HG03354 (cell line): ENCODE measurements at regions not wholly inside any gene's neighbourhood (a gene's known extent, or its start where the extent isn't known, plus 50 kb on each side); places are given as distances from the start of the nearest gene placed in this dataset.

Source experiments
- ATAC-seq: cut with Tn5 transposase; IDR thresholded peaks from one replicate; pipeline ENCODE4 v1.9.1; 2021; ENCODE audit warnings: mild to moderate bottlenecking; ENCODE audit not compliant: unreplicated experiment, poor library complexity, severe bottlenecking

DNA sequence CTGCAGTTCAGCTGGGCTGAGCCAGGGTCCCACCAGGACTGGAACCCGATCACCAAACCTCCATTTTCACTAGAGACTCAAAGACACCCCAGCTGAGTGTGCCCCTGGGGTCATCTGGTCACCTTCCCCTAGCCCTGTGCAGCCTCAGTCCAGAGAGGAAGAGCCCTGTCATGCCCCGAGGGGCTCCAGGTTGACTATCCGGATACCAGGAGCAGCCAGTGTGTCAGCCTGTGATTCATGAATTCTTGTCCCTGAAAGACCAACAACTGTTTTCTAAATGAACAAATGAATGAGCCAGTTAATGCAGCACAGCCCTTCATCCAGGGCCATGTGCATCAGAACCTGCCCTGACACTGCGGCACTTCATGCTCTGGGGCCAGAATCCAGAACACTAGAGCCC is 201.9 kb upstream of the TCERG1L start:
- no peak for ATAC-seq

DNA sequence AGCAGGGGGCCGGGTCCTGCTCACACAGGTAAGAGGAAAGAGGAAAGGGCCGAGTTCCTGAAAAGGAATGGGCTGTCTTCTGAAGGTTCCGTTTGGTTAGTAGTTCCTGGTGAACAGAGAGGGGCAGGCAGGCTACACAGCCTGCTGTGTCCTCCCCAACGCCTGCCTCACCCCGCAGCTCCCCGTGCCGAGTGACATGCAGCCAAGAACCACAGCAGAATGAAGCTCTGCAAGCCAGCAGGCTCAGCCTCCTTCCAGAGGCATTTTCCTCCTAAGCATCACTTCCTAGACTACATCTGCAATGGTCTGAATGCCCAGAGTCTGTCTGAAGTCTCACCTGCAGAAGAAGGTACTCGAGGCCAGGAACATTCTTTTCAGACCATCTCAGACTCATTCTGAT is 202.4 kb upstream of the TCERG1L start:
- ATAC-seq, result no peak

DNA sequence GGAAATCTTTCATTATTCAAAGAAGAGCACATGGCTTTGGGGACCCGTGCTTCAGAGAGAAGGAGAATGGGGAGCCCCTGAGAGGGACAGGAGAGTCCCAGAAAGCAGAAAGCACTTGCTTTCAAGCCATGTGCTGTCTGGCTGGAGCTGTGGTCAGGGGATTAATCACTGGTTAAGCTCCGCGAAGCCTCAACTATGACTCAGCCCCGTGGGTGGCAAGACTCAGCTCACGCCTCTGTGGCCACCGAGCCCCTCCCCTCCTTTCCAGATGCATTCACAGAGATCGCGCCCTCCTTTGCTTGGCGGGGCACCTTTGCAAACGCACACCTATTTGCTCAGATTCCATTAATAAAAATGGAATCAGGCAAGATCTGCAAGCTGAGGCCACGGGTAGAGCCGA is 202.9 kb upstream of the TCERG1L start:
- no peak for ATAC-seq

DNA sequence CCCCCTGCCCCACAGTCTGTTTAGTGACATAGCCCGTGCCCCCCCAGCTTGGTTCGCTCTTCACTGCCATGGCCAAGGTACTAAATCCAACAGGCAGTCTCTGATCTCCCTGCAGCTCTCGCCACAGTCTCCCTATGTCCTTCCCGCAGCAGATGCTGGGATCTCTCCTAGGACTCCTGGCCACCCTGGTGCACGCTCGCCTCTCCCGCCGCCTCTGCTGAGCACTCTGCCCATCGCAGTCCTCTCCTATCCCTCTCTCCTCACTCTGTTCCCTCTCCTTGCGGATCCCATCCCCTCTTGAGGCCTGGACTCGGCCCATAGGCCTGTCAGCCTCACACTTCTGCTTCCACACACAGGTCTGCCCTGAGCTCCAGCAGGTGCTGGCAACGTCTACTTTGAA is 204.8 kb upstream of the TCERG1L start:
- ATAC-seq, result no peak

DNA sequence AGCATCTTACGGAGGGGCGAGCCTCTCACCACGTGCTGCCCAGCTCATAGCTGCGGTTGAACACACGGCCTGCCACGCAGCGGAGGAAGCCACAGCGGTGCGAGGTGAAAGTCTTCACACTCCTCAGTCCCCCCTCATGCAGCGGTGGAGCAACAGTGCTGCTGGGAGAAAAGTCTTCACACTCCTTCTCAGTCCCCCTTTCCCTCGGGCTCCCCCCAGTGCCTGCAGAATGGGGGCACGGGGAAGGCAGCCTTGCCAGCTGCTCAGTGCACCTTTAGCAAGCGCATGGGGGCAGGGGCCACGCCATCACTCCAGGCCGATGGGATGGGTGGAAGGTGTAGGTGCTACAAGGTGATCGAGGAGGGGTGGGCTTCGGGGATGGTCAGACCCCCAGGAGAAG is 206.3 kb upstream of the TCERG1L start:
- ATAC-seq, result no peak

DNA sequence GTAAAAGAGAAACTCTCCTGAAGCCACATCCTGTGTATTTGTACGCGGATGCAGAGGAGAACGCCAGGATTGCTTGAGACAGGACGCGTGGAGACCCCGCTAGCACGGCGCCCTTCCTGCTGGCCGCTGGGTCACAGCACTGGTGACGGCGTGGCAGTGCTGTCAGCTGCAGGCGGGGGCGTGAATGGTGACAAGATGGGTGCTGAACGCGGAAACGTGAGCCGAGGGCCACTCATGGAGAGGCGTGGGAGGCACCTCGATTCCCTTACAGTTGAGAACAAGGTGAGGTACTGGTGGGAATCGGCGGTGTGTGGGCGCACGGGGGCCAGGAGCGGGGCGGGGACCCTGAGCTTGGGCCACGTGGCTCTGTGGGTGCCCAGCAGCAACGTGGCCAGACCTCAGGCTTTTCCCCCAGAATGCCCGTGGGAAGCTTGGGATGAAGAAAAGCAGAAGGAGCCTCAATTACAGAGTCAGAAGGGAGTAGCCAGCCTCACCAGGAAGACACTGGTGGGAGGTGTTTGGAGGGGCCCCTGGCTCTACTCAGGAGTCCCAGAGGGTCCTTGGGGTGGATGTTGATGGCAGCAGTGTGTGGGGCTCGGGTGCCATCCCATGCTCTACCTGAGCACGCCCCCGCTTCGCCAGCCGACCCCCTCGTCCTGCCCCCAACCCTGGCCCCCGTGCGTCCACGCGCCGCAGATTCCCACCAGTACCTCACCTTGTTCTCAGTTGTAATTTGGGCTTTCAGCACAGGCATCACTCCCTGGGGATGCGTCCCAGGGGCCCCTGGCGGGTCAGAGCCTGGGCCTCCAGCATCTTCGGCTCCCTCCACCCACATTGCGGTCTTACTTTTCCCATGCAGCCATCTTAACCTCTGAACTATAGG is 208.4 kb upstream of the TCERG1L start:
- ATAC-seq, result no peak

DNA sequence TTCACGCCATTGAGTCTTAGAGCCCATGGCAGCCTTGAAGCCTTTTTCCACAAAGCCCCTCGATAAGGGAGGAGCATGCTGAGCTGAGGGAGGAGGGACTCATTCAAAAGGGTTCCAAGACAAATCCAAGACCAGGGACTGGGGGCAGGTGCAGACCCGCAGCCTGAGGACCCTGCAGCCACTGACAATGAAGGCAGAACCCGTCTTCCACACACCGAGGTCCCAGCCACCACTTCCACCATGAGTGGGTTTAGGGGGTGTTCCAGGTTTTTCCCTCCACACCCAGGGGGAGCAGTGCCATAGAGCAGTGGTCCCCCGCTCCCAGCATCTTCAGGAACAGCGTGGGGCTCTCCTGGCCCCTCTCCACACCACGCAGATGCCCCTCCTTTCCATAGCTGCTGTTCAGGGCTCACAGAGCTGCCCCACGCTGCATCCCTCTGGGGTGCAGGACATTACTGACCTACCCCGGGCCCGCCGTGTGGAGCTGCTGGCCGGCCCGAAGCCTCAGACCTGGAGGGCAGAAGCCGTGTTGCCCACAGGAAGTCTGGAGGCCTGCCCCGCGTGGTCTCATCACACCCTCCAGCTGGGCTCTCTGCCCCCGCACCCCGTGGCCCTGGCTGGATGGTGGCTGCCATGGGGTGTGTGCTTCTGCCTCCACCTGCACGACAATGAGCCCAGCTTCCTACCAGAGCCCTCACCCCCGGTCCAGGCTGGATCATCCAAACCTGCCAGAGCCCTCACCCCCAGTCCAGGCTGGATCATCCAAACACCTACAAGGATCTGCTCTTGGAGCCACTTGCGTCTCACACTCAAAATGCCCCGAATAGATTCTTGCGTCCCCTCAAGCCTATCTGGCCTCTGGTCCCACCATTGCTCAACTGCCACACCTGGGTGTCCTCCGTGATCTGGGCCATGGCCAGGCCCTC is 220.0 kb upstream of the TCERG1L start:
- ATAC-seq, result no peak

DNA sequence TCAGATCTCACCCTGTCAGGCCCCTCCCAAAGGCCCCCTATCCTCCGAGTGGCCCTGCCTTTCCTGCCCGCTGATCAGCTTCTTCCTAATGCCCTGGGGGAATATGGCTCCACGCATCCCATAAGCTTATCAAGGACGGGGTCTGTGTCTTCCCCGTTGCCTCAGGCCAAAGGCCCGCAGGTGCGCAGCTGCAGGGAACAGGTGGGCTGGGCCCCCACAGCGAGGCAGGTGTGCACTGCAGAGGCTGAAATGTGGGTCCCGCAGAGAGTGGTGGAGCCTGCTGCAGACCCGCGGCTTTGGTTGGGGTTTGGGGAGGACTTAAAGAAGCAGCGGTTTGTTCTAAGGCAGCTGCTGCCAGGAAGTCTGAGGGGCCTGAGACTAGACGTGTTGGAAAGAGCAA is 220.8 kb upstream of the TCERG1L start:
- no peak for ATAC-seq

DNA sequence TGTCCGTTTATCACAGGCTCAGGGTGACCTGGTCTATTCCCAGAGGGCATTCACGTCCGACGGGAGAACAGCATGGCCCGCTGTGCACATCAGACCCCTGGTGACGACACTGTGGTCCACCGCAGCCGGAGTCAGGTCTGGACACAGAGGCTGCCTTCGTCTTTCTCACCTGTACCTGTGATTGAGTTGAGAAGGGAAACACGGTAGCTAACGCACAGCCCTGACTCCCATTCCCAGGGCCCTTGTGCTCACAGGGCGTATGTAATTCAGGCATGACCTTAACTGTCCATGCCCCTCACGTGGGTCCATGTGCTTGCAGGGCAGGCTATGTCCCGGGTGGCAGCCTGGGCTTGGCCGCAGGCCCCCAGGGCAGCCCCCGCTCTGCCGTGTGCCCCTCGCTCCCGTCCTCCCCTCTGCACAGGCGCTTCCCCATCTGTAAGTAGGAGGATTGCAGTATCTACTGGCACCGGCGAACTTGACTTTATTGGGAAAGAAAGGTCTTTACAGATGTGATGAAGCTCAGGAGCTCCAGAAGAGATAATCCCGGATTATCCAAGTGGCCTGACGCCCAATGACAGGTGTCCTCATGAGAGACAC is 221.3 kb upstream of the TCERG1L start:
- no peak for ATAC-seq

DNA sequence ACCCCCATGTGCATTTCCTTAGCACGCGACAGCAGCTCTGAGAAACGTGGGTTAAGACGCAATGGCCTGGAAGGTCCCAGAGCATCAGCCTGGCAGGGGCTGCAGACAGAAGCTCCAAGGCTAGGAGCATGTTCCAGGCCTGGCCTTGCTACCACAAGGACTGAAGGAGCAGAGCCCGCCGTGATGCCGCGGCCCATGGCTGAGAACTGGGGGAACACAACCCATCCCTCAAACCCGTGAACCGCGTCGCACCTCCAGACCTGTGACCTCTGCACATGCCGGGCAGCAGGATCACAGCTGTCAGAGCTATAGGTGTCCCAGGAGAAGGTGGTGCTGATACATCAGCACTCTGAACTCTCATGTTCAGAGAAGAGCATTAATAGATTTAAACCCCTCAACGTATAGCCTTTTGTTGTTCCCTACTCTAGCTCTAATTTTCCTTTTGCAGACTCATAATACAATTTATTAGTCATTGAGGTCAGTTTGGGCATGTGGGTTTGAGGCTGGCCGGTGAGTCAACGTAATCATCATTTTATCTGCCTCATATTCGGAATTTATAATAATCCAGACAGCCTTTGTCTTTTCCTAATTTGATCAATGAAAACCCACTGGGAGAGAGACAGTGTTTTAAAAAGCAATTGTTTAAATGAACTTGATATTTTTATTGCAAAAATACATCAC is 222.5 kb upstream of the TCERG1L start:
- no peak for ATAC-seq

DNA sequence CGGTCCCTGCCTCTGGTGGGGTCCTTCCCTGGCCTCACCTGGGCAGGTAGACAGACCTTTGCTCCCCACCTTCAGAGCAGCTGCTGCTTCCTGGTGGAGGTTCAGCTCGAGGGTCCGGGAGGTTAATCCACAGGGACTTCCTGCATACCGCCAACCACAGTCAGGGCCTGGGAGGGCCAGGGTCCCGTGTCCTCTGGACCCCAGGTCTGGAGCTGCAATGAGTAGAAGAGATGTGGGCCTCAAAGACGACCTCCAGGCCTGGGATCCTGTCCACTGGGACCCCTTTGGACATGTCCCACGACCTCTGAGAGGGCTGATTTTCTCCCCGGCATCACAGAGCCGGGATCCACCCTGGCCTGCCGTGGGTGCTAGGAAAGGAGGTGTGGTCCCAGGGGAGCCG is 223.3 kb upstream of the TCERG1L start:
- no peak for ATAC-seq

DNA sequence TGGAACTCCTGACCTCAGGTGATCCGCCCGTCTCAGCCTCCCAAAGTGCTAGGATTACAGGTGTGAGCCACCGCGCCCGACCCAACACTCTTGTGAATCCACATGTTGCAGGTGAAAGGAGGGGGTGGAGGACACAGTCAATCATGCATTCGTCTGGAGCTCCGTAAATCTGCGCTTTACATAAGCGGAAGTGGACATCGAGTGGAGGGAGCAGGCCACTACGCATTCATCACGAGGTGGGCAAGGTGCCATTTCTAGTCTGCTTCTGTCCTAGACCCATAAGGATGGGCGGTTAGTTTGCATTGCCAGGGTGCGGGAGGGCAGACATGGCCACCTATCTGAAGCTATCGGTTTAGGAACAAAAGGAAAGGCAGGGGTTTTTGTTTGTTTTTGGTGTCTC is 225.2 kb upstream of the TCERG1L start:
- ATAC-seq, result no peak

DNA sequence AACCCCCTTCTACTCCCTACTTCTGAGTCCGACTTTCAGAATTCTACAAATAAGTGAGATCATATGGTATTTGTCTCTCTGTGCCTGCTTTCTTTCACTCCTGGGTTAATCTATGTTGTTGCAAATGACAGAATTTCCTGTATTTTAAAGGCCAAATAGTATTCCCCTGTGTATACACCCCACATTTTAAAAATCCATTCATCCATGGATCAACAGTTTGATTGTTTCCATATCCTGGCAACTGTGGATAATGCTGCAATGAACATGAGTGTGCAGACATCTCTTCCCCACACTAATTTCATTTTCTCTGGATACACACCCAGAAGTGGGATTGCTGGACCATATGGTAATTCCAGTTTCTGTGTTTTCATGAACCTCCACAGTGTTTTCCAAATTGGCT is 225.8 kb upstream of the TCERG1L start:
- no peak for ATAC-seq

DNA sequence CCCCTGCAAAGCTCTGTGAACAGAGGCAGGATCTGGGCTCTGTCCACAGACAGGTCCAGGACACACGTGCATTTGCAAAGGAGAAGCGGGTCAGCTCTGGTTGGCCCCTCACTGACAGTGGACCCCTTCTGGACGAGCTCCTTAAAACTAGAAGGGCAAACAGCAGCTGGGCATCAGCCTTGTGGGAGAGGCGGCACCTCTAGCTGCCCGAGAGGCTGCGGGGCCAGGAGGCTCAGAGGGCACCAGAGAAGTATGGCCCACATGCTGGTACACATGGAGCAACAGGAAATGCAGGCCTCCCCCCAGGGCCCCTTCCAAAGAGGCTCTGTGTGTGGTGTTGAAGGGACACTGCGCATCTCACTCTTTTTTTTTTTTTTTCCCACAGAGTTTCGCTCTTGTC is 233.0 kb upstream of the TCERG1L start:
- ATAC-seq, result no peak

DNA sequence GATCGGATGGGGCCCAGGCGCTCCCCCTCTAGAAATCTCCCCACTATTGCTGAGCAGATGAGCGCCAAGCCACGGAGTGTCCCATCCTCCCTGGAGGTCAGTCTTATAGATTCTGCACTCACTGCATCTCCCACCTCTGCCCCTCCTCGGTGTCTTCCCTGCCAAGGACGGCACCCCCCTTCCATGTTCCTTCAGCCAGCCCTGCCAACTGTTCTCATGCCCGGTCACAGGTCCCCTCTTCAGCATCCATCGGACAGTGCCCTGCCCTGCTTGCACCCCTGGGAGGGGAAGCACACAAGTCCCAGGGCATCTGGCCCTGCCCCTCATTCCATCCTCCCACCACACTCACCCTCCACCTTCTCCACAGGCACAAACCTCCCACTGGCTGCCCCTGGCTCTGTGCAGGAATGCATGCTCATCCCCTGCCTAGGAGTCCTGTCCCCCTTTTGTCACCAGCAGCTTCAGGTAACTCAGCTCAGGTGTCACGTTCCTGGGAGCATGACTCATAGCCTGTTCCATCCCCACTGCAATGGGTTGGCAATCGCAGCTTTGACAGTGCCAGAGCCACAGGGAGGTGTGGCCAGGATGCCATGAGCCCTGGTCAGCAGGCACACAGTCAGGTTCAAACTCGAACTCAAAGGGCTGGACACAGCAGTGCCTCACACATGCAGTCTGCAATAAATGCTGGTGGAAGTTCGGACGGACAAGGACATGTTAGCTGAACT is 234.7 kb upstream of the TCERG1L start:
- ATAC-seq, result no peak

DNA sequence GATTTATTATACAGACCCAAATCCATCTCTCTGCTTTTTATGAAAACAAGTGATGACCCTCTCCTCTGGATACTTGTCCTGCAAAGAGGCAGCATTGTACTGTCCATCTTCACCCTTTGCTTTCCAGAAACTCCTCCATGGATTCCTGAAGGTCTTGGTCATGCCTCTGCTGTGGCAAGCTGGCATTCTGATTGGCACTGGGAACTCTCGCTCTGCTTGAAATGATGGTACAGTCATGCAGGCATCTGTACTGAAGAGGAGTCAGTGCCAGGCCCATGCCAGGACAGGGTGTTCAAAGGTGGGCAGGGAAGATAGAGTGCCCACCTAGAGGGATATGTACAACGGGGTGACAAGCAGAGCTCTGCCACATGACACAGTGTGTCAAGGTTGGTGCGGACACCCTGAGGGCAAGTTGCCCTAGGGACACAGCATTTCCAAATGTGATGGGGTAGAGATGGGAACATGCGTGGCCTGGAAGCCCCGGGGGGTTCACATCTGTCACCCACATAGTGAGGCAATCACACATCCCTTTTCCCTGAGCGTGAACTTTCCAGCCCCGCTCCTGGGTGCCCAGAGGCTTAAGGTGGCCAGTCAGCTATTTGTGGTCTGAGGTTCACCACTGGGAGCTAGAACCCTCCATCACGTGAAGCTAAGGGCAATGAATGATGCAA is 235.7 kb upstream of the TCERG1L start:
- ATAC-seq, result no peak

DNA sequence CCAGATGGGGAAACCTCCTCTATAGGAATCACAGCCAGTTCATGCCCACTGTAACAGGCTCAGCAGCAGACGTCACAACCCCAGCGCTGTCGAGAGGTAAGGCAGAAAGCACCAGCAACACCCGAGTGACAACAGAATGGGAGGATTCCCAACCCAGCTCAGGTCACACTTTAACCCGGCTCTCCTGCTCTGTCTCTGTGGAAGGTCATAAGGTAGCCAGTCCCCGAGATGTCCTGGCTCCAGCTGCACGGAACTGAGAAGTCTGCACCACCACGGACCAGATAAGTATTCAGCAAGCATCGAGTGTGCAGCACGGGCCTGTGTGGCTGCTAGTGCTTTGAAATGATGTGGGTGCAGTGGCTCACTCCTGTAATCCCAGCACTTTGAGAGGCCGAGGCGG is 236.7 kb upstream of the TCERG1L start:
- ATAC-seq, result no peak

DNA sequence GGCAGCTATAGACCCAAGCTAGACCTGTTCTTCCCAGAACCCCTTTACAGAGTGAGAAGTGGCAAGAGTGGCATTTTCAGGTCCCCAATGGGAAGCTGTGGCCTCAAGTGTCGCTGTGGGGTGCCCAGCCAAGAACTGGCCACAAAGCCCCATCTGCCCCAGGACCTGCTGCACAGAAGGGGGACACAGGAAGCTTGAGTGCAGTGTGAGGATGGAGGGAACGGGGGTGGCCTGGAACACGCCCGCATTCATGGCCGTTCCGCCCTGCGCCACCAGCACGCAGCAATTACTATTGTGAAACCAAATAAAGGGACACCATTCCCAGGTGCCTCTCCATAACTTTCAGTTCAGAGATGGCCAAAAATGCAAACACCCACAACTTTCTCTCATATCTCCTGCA is 237.6 kb upstream of the TCERG1L start:
- no peak for ATAC-seq

DNA sequence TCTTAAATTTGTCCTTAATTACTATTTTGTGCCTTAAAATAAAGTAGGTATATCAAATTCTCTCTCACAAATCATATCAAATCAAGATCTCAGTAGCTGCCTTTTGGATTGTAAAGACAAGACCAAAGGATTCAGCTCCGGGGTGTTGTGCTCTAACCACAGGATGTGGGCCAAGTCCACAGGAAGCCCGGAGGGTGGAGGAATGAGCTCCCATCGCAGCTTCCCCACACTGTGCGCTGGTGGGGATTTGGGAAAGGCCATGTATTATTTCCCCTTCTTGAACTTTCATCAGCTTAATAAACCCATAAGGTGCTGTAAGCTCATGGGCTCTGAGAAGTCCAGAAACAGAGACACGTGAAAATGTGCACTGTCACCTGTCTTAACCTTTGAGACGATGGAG is 241.6 kb upstream of the TCERG1L start:
- no peak for ATAC-seq
